BJ (cell line): ENCODE measurements at regions not wholly inside any gene's neighbourhood (a gene's known extent, or its start where the extent isn't known, plus 50 kb on each side); places are given as distances from the start of the nearest gene placed in this dataset.

Experiments
- CTCF ChIA-PET: fragments of 350-600 bp; formaldehyde crosslinking; extraction: SDS; loops from one replicate; lab custom pipeline; 2021; ENCODE audit warnings: antibody characterized with exemption, inconsistent platforms; lab: Yijun Ruan, JAX
- POLR2A ChIA-PET: fragments of 300-600 bp; sonication (Branson Sonifier 250); formaldehyde crosslinking; extraction: SDS; loops from one replicate; lab custom pipeline; 2021; ENCODE audit warnings: antibody characterized with exemption; lab: Charles Lee
- DNase-seq: peaks from one replicate; pipeline ENCODE4 v3.0.0-alpha.2; 2011; ENCODE audit warnings: low read depth
- H3K27me3 ChIP-seq: 2 replicates; pipeline ENCODE4 v1.6.0; 2011; ENCODE audit warnings: low read length; ENCODE audit not compliant: control insufficient read depth, insufficient read depth
- H3K36me3 ChIP-seq: 2 replicates; pipeline ENCODE4 v1.5.1; 2011; ENCODE audit warnings: low read length; ENCODE audit not compliant: control insufficient read depth, insufficient read depth
- H3K4me3 ChIP-seq: 2 replicates; pipeline ENCODE4 v1.5.1; 2011; ENCODE audit warnings: low read depth, mild to moderate bottlenecking, control low read depth, low read length
- TF ChIP-seq, protein P1 (sequence below): IDR thresholded peaks from 2 replicates; pipeline ENCODE4 v1.5.1; 2011; ENCODE audit warnings: low read depth, mild to moderate bottlenecking, control low read depth, inconsistent platforms, low read length, moderate library complexity; ENCODE audit not compliant: insufficient read depth

DNA sequence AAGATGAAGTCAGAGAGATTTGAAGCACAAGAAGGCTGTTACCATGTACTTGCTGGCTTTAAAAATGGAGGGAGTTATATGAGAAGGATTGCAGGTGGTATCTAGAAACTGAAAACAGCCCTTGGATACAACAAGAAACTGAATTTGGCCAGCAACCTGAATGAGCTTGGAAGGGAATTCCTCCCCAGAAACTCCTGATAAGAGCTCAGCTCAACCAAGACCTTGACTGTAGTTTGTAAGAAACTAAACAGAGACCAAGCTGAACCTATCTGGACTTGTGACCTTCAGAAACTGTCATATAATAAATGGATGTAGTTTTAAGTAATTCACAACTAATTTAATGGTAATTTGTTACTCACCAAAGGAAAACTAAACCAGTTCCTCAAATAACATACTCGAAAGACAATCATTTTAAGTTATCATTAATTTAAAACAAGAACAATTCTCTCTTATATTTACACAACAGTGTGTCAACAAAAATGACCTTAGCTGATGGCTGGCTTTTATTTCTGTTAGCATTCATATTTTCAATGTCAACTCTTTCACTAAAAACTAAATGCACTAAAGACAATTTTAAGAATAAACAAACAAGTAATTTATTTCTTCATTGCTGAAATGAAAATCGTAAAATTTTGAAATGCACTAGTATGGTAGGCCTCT is 1218.4 kb upstream of the TMPRSS15 start:
- TF ChIP-seq, protein P1, sequence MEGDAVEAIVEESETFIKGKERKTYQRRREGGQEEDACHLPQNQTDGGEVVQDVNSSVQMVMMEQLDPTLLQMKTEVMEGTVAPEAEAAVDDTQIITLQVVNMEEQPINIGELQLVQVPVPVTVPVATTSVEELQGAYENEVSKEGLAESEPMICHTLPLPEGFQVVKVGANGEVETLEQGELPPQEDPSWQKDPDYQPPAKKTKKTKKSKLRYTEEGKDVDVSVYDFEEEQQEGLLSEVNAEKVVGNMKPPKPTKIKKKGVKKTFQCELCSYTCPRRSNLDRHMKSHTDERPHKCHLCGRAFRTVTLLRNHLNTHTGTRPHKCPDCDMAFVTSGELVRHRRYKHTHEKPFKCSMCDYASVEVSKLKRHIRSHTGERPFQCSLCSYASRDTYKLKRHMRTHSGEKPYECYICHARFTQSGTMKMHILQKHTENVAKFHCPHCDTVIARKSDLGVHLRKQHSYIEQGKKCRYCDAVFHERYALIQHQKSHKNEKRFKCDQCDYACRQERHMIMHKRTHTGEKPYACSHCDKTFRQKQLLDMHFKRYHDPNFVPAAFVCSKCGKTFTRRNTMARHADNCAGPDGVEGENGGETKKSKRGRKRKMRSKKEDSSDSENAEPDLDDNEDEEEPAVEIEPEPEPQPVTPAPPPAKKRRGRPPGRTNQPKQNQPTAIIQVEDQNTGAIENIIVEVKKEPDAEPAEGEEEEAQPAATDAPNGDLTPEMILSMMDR: no peak
- CTCF ChIA-PET: no interaction called here

GRCh38 chr21:19640964-19641363 is 1237.4 kb upstream of the TMPRSS15 start:
- TF ChIP-seq, protein P1: no peak
- CTCF ChIA-PET: no interaction called here
- POLR2A ChIA-PET: no interaction called here

More for the DNA sequence above, 1218.4 kb upstream of the TMPRSS15 start:
- DNase-seq: no peak
- Histone ChIP-seq H3K4me3 (no peak overlapping the region), H3K27me3 (no peaks in the 10 kb centered on the region), H3K36me3 (no peaks in the 10 kb centered on the region)
- POLR2A ChIA-PET: no interaction called here

GRCh38 chr21:19648391-19648790 is 1244.8 kb upstream of the TMPRSS15 start:
- POLR2A ChIA-PET: no interaction called here
- TF ChIP-seq, protein P1: no peak
- Histone ChIP-seq H3K27me3 (no peaks in the 10 kb centered on the region), H3K4me3 (no peak overlapping the region), H3K36me3 (no peaks in the 10 kb centered on the region)
- CTCF ChIA-PET: no interaction called here
- DNase-seq: no peak

More at GRCh38 chr21:19640964-19641363, 1237.4 kb upstream of the TMPRSS15 start:
- no peaks in the 10 kb centered on the region for H3K36me3 ChIP-seq
- H3K27me3 ChIP-seq: no peaks in the 10 kb centered on the region
- DNase-seq: no peak
- no peak overlapping the region for H3K4me3 ChIP-seq

DNA sequence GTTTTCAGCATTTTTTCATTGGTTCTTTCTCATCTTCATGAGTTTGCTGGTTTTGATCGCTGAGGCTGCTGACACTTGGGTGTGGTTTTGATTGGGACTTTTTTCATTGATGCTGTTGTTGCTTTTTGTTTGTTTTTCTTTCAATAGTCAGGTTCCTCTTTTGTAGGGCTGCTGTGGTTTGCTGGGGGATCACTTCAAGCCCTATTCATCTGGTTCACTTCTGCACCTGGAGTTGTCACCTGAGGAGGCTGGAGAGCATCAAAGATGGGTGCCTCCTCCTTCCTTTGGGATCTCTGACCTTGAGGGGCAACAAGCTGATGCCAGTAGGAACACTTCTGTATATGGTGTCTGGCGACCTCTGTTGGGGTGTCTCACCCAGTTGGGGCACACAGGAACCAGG is 1279.9 kb upstream of the TMPRSS15 start:
- no peak for DNase-seq
- no peaks in the 10 kb centered on the region for H3K27me3 ChIP-seq
- ChIA-PET CTCF (no interaction called here), POLR2A (no interaction called here)
- H3K4me3 ChIP-seq: no peak overlapping the region
- H3K36me3 ChIP-seq: no peaks in the 10 kb centered on the region
- TF ChIP-seq, protein P1: no peak

GRCh38 chr21:19684328-19684727 is 1280.7 kb upstream of the TMPRSS15 start:
- no peak for DNase-seq
- Histone ChIP-seq H3K27me3 (no peaks in the 10 kb centered on the region), H3K4me3 (no peak overlapping the region), H3K36me3 (no peaks in the 10 kb centered on the region)
- TF ChIP-seq, protein P1: no peak
- CTCF ChIA-PET: no interaction called here
- POLR2A ChIA-PET: no interaction called here
